ENCODE measurements at regions not wholly inside any gene's neighbourhood (a gene's known extent, or its start where the extent isn't known, plus 50 kb on each side); places are given as distances from the start of the nearest gene placed in this dataset.

- TF ChIP-seq, protein P1, sequence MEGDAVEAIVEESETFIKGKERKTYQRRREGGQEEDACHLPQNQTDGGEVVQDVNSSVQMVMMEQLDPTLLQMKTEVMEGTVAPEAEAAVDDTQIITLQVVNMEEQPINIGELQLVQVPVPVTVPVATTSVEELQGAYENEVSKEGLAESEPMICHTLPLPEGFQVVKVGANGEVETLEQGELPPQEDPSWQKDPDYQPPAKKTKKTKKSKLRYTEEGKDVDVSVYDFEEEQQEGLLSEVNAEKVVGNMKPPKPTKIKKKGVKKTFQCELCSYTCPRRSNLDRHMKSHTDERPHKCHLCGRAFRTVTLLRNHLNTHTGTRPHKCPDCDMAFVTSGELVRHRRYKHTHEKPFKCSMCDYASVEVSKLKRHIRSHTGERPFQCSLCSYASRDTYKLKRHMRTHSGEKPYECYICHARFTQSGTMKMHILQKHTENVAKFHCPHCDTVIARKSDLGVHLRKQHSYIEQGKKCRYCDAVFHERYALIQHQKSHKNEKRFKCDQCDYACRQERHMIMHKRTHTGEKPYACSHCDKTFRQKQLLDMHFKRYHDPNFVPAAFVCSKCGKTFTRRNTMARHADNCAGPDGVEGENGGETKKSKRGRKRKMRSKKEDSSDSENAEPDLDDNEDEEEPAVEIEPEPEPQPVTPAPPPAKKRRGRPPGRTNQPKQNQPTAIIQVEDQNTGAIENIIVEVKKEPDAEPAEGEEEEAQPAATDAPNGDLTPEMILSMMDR (IDR thresholded peaks at IDR 0.05) = no peak
- TF ChIP-seq POLR2A (IDR thresholded peaks at IDR 0.05) = no peak
Measured at GRCh38 chr2:167833294-167833693, 414.1 kb downstream of the STK39 start.
